OCI-LY1 (cell line): ENCODE measurements at regions not wholly inside any gene's neighbourhood (a gene's known extent, or its start where the extent isn't known, plus 50 kb on each side); places are given as distances from the start of the nearest gene placed in this dataset.

ENCODE experiments used
- CTCF ChIP-seq: fragments of 200-600 bp; sonication (generic), shearing (Covaris generic); IDR thresholded peaks from 2 replicates; pipeline ENCODE4 v1.5.1; 2017; ENCODE audit warnings: mild to moderate bottlenecking, antibody characterized with exemption, low read length, moderate library complexity, mixed read lengths
- EZH2 ChIP-seq: fragments of 200-600 bp; sonication (generic), shearing (Covaris generic); IDR thresholded peaks from 2 replicates; pipeline ENCODE4 v1.8.0; 2017; ENCODE audit warnings: borderline replicate concordance, mixed run types, mild to moderate bottlenecking, antibody characterized with exemption, low read length, moderate library complexity, mixed read lengths

DNA sequence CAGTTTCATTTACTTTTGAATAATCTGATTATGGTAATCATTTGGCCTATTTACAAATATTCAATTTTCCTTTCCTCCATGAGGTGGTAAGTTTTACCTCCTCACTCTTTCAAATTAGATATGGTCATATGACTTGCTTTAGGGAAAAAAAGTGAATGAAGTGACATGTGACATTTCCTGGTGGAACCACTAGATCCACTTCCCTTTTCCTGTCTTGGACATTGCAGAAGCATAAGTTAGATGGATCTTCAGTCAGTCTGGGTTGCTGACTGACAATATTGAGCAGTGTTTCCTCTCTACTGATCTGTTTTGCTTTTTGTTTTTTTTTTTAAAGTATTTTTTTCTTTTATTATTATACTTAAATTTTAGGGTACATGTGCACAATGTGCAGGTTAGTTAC lies 481.1 kb upstream of the PTBP2 start:
- TF ChIP-seq EZH2 (no peak), CTCF (no peak)
